GM19395 (cell line): ENCODE measurements at regions not wholly inside any gene's neighbourhood (a gene's known extent, or its start where the extent isn't known, plus 50 kb on each side); places are given as distances from the start of the nearest gene placed in this dataset.
"Not testable (repeated sequence)": the region's sequence is repeated elsewhere in the genome, so short reads cannot be mapped to it uniquely, and the experiment has no call there.

Experiments
- ATAC-seq: cut with Tn5 transposase; IDR thresholded peaks from one replicate; pipeline ENCODE4 v1.9.1; 2021; ENCODE audit warnings: mild to moderate bottlenecking, moderate library complexity; ENCODE audit not compliant: unreplicated experiment

DNA sequence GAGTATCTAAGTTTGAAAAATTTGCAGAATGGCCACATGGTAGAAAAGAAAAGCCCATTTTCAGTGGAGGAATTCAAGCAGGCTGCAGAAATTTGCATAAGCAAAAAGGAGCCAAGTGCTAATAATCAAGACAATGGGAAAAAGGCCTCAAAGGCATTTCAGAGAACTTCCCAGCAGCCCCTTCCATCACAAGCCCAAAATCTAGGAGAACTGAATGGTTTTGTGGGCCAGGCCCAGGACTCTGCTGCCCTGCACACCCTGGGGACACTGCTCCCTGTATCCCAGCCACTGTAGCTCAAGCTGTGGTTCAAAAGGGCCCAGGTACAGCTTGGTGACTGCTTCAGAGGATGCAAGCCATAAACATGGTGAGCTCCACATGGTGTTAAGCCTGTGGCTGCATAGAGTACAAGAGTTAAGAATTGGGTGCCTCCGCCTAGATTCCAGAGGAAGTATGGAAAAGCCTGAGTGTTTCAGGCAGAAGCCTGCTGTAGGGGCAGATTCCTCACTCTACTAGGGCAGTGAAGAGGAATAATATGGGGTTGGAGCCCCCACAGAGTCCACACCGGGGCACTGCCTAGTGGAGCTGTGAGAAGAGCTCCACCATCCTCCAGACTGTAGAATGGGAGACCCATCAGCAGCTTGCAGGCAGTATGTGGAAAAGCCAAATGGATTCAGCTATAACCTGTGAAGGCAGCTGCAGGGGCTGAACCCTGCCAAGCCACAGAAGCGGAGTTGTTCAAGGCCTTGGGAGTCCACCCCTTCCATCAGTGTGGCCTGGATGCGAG is 720.7 kb upstream of the CTNND2 start:
- no peak for ATAC-seq

GRCh38 chr5:12623408-12623807 is 719.2 kb upstream of the CTNND2 start:
- no peak for ATAC-seq

DNA sequence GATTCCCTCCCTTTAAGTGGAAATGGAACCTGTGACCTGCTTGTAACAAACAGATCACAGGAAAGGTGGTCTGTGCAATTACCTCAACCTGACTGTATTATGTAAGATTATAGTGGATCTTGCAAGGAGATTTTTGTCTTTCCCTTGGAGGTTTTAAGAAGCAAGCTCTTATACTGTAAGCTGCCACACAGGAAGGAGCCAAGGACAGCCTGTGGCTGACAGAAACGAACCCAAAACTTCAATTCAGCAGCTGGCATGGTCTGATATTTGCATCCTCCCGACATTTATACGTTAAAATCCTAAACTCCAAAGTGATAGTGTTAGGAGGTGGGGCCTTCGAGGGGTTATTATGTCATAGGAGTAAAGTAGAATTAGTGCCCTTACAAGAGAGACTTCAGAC is 711.8 kb upstream of the CTNND2 start:
- no peak for ATAC-seq

GRCh38 chr5:12615141-12615820 is 711.0 kb upstream of the CTNND2 start:
- ATAC-seq: no peak

DNA sequence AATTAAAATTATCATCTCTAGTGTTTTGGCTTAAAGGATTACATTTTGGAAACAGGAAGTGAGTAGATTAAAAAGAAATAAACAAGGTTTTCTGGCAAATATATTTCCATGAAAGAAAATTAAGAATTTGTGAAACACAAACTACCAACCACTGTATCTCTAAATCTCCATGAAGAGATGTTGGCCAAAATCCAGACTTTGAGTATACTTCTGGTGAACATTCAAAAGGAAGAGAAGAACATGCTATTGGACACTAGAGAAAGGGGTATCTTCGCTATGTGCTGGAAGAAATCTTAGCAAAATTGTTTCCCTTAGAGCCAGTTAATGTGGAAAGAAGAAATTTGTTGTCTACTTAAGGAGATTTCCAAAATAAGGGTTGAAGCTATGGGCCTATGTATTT is 710.4 kb upstream of the CTNND2 start:
- no peak for ATAC-seq

DNA sequence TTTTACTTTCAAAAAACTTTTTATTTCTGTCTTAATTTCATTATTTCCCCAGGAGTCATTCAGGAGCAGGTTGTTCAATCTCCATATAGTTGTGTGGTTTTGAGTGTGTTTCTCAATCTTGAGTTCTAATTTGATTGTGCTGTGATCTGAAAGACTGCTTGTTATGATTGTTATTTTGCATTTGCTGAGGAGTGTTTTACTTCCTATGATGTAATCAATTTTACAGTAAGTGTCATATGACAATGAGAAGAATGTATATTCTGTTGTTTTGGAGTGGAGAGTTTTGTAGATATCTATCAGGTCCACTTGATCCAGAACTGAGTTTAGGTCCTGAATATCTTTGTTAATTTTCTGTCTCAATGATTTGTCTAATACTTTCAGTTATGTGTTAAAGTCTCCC is 706.9 kb upstream of the CTNND2 start:
- no peak for ATAC-seq

DNA sequence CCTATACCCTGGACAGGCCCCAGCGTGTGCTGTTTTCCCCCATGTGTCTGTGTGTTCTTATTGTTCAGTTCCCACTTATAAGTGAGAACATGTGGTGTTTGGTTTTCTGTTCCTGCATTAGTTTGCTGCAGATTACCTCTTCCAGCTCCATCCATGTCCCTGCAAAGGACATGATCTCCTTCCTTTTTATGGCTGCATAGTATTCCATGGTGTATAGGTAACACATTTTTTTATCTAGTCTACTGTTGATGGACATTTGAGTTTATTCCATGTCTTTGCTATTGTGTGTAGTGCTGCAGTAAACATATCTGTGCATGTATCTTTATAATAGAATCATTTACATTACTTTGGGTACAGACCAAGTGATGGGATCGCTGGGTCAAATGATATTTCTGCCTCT is 703.6 kb upstream of the CTNND2 start:
- not testable (repeated sequence) for ATAC-seq

- no peak for ATAC-seq
Observed at GRCh38 chr5:12592228-12592627, 688.0 kb upstream of the CTNND2 start.

DNA sequence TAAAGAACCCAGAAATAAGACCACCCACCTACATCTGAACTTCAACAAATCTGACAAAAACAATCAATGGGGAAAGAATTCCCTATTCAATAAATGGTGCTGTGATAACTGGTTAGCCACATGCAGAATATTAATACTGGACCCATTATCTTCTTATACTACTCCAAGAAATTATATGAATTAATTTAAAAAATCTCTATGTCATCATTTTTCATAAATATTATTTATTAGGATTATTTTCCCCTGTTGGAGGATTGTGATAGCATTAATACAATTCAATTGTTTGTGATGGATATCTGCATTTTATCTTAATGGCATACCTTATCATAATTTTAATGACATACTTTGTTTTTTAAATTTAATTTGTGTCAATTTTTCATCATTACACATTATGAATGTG is 682.2 kb upstream of the CTNND2 start:
- no peak for ATAC-seq

DNA sequence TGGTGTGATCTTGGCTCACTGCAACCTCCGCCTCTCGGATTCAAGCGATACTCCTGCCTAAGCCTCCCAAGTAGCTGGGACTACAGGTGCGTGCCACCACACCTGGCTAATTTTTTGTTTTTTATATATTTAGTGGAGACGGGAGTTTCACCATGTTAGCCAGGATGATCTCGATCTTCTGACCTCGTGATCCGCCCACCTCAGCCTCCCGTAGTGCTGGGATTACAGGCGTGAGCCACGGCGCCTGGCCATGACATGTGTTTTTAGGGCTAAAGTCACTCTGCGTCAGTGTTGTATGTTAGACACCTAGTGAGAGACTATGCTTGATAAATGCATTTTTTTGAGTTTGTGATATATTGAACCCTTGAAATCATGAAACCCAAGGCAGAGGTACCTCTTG is 674.6 kb upstream of the CTNND2 start:
- not testable (repeated sequence) for ATAC-seq

DNA sequence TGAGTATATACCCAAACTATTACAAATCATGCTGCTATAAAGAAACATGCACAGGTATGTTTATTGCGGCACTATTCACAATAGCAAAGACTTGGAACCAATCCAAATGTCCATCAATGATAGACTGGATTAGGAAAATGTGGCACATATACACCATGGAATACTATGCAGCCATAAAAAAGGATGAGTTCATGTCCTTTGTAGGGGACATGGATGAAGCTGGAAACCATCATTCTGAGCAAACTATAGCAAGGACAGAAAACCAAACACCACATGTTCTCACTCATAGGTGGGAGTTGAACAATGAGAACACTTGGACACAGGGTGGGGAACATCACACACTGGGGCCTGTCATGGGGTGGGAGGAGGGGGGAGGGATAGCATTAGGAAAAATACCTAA is 672.7 kb upstream of the CTNND2 start:
- not testable (repeated sequence) for ATAC-seq

DNA sequence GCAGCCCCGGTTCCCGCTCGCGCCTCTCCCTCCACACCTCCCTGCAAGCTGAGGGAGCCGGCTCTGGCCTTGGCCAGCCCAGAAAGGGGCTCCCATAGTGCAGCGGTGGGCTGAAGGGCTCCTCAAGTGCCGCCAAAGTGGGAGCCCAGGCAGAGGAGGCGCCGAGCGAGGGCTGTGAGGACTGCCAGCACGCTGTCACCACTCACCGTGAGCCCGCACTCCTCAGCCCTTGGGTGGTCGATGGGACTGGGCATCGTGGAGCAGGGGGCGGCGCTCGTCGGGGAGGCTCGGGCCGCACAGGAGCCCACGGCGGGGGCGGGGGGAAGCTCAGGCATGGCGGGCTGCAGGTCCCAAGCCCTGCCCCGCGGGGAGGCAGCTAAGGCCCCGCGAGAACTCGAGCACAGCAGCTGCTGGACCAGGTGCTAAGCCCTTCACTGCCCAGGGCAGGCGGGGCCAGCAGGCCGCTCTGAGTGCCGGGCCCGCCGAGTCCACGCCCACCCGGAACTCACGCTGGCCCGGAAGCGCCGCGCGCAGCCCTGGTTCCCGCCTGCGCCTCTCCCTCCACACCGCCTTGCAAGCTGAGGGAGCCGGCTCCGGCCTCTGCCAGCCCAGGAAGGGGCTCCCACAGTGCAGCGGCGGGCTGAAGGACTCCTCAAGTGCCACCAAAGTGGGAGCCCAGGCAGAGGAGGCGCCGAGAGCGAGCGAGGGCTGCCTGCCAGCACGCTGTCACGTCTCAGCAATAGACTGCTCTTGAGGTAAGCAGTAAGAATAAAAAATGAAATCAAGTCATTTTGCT is 670.2 kb upstream of the CTNND2 start:
- not testable (repeated sequence) for ATAC-seq

DNA sequence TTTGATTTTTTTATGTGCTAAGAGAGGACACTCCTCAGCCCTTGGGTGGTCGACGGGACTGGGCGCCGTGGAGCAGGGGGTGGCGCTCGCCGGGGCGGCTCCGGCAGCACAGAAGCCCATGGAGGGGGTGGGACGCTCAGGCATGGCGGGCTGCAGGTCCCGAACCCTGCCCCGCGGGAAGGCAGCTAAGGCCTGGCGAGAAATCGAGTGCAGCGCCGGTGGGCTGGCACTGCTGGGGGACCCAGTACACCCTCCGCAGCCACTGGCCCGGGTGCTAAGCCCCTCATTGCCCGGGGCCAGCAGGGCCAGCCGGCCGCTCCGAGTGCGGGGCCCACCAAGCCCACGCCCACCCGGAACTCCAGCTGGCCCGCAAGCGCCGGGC is 669.7 kb upstream of the CTNND2 start:
- not testable (repeated sequence) for ATAC-seq

- ATAC-seq: no peak
Observed at GRCh38 chr5:12570688-12571087, 666.4 kb upstream of the CTNND2 start.

DNA sequence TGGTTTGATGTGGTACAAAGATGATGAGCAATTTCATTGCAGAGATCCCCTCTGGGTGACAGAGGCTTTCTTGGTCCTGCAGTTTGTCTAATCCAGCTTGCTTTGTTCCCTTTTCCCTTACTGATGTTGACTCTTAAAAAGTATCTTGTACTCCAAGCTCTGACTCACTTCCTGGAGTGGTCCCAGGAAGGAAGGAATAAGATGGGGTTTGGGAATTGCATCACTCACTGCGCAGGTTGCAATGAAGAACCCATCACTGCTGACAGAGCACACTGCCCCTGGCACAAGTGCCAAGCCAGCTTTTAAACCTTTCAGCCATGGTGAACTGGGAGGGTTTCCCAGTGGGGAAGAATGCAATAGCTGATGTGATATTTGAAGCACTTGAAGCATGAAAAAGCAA is 662.2 kb upstream of the CTNND2 start:
- ATAC-seq: no peak

DNA sequence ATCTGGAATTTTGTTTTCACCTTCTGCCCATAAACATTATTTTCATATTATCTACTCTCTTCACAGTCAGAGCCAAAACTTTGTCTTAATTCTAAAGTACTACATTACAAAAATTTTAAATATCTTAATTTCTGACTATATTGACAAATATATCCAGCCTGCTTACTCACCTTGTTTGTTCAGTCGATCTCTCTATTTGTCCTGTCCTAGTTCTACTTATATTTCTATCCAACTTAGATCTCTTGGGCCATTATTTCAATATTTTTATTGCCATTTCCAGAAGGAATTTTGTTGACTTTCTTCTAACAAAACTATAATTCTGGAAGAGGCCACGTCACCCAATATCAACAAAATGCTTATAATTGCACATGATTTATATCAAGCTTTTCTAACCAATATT is 652.8 kb upstream of the CTNND2 start:
- ATAC-seq: no peak

- no peak for ATAC-seq
Observed at GRCh38 chr5:12526113-12526512, 621.9 kb upstream of the CTNND2 start.

DNA sequence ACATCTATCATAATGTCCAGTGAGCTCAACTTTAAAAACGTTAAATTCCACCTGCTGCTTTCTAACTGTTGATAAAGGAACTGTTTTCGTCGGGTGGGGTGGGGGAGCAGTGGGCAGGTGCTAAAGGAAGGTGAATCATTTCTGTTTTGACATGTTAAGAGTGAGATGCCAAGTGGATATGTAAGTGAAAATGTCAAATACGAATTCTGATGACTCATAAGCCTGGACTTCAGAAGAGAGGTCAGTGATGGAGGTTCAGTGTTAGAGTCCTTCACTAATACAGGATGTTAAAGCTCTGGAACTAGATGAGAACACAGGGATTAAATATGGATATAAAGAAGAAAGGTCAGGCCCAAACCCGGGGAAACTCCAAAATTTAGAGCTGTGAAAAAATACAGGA is 617.9 kb upstream of the CTNND2 start:
- no peak for ATAC-seq

GRCh38 chr5:12504983-12505382 is 600.7 kb upstream of the CTNND2 start:
- ATAC-seq: not testable (repeated sequence)

DNA sequence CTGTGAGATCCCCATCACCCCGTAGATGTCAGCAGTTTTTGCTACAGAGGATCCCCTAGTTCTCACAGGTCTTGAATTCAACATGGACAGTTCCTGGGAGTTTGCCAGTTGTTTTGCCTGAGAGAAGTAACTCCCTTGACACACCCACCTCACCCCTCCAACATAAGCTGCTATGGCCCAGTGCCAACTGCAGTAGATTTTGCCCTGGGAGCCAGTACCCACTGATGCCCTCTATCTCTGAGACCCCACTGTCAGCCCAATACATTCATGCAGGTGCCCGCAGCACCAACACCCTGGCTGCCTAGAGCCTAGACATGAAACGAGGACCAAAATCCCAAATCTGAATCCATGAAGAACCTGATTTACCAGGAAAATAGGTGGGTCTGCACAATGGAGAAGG is 583.9 kb upstream of the CTNND2 start:
- ATAC-seq: no peak

GRCh38 chr5:12480487-12480886 is 576.2 kb upstream of the CTNND2 start:
- no peak for ATAC-seq

- no peak for ATAC-seq
Observed at GRCh38 chr5:12477554-12477953, 573.3 kb upstream of the CTNND2 start.
